ENCODE measurements at regions not wholly inside any gene's neighbourhood (a gene's known extent, or its start where the extent isn't known, plus 50 kb on each side); places are given as distances from the start of the nearest gene placed in this dataset.

- no peaks in the 10 kb centered on the region for H3K27me3 ChIP-seq (replicated peaks; ENCODE audit: insufficient read depth)
- H3K27ac ChIP-seq, result no peak overlapping the region
- H3K36me3 ChIP-seq (ENCODE audit: low read depth), result no peaks in the 10 kb centered on the region
- H3K9ac ChIP-seq, result no peak overlapping the region
- H3F3A ChIP-seq (ENCODE audit: insufficient read depth), result no peaks in the 10 kb centered on the region
- DNase-seq, result no peak
- H3K9me2 ChIP-seq (ENCODE audit: insufficient read depth), result 0 out of 2 replicates have a peak, but pooled peaks cover 3% of the 10 kb centered on the region
- H3K4me3 ChIP-seq, result no peak overlapping the region
- 0 out of 2 replicates have a peak, but pooled peaks cover 6% of the 10 kb centered on the region for H3K4me1 ChIP-seq (ENCODE audit: insufficient read depth)
- H3K9me3 ChIP-seq (ENCODE audit: low read depth), result no peaks in the 10 kb centered on the region
- no peak for TF ChIP-seq EZH2 (IDR thresholded peaks at IDR 0.05; ENCODE audit: insufficient read depth, poor library complexity, severe bottlenecking)
- no peak for TF ChIP-seq EZH2phosphoT487 (IDR thresholded peaks at IDR 0.05; ENCODE audit: insufficient read depth, low read depth)
- no peaks in the 10 kb centered on the region for H3K79me2 ChIP-seq (ENCODE audit: insufficient read depth)
- H2AFZ ChIP-seq, result no peak overlapping the region
- in situ Hi-C loops (cut with MboI), result no loop called here
- no peaks in the 10 kb centered on the region for H4K20me1 ChIP-seq (ENCODE audit: insufficient read depth)
- no peak overlapping the region for H3K4me2 ChIP-seq (ENCODE audit: unreplicated experiment)
Observed at GRCh38 chr15:95921404-95921803, 409.1 kb upstream of the NR2F2 start.

GRCh38 chr15:95922431-95922830, 408.1 kb upstream of the NR2F2 start:
- Histone ChIP-seq H3K36me3 (ENCODE audit: low read depth) (no peaks in the 10 kb centered on the region), H2AFZ (no peak overlapping the region), H4K20me1 (ENCODE audit: insufficient read depth) (no peaks in the 10 kb centered on the region), H3F3A (ENCODE audit: insufficient read depth) (no peaks in the 10 kb centered on the region), H3K9me3 (ENCODE audit: low read depth) (no peaks in the 10 kb centered on the region), H3K9me2 (ENCODE audit: insufficient read depth) (0 out of 2 replicates have a peak, but pooled peaks cover 3% of the 10 kb centered on the region), H3K79me2 (ENCODE audit: insufficient read depth) (no peaks in the 10 kb centered on the region), H3K4me2 (ENCODE audit: unreplicated experiment) (no peak overlapping the region), H3K4me3 (no peak overlapping the region), H3K4me1 (ENCODE audit: insufficient read depth) (0 out of 2 replicates have a peak, but pooled peaks cover 6% of the 10 kb centered on the region), H3K9ac (no peak overlapping the region), H3K27me3 (replicated peaks; ENCODE audit: insufficient read depth) (no peaks in the 10 kb centered on the region), H3K27ac (no peak overlapping the region)
- TF ChIP-seq EZH2phosphoT487 (IDR thresholded peaks at IDR 0.05; ENCODE audit: insufficient read depth, low read depth), result no peak
- 53 to 67% methylated on average over 7 of the region's 7 CpGs for WGBS, 2 experiments (ENCODE audit: low coverage in 1 of 2, low lambda C conversion rate in 2 of 2, missing lambda C conversion rate in 2 of 2)
- in situ Hi-C loops (cut with MboI), result no loop called here
- DNase-seq, result no peak

GRCh38 chr15:95923792-95924191, 406.7 kb upstream of the NR2F2 start:
- Histone ChIP-seq H3K4me3 (no peak overlapping the region), H3K4me2 (ENCODE audit: unreplicated experiment) (no peak overlapping the region), H3K79me2 (ENCODE audit: insufficient read depth) (no peaks in the 10 kb centered on the region), H3K27ac (no peak overlapping the region), H3K9ac (no peak overlapping the region), H3K9me2 (ENCODE audit: insufficient read depth) (0 out of 2 replicates have a peak, but pooled peaks cover 3% of the 10 kb centered on the region), H4K20me1 (ENCODE audit: insufficient read depth) (no peaks in the 10 kb centered on the region), H3K36me3 (ENCODE audit: low read depth) (no peaks in the 10 kb centered on the region), H3K9me3 (ENCODE audit: low read depth) (no peaks in the 10 kb centered on the region), H3K27me3 (replicated peaks; ENCODE audit: insufficient read depth) (no peaks in the 10 kb centered on the region), H3F3A (ENCODE audit: insufficient read depth) (no peaks in the 10 kb centered on the region), H2AFZ (no peak overlapping the region), H3K4me1 (ENCODE audit: insufficient read depth) (0 out of 2 replicates have a peak, but pooled peaks cover 6% of the 10 kb centered on the region)
- in situ Hi-C loops (cut with MboI), result no loop called here
- TF ChIP-seq EZH2 (IDR thresholded peaks at IDR 0.05; ENCODE audit: insufficient read depth, poor library complexity, severe bottlenecking) (no peak), EZH2phosphoT487 (IDR thresholded peaks at IDR 0.05; ENCODE audit: insufficient read depth, low read depth) (no peak)
- WGBS, 2 experiments (ENCODE audit: low coverage in 1 of 2, low lambda C conversion rate in 2 of 2, missing lambda C conversion rate in 2 of 2), result 76 to 78% methylated on average over 4 of the region's 4 CpGs
- DNase-seq, result no peak

GRCh38 chr15:95928822-95929221, 401.7 kb upstream of the NR2F2 start:
- Histone ChIP-seq H3K79me2 (ENCODE audit: insufficient read depth) (no peaks in the 10 kb centered on the region), H3K4me3 (no peak overlapping the region), H3F3A (ENCODE audit: insufficient read depth) (peaks cover 7% of the 10 kb centered on the region; the same call in 1 of the 2 replicates), H3K9me2 (ENCODE audit: insufficient read depth) (no peaks in the 10 kb centered on the region), H3K27me3 (replicated peaks; ENCODE audit: insufficient read depth) (no peaks in the 10 kb centered on the region), H3K36me3 (ENCODE audit: low read depth) (no peaks in the 10 kb centered on the region), H3K27ac (no peak overlapping the region), H2AFZ (no peak overlapping the region), H3K4me1 (ENCODE audit: insufficient read depth) (peaks cover 13% of the 10 kb centered on the region), H3K4me2 (ENCODE audit: unreplicated experiment) (no peak overlapping the region), H3K9me3 (ENCODE audit: low read depth) (no peaks in the 10 kb centered on the region), H4K20me1 (ENCODE audit: insufficient read depth) (no peaks in the 10 kb centered on the region), H3K9ac (no peak overlapping the region)
- in situ Hi-C loops (cut with MboI), result no loop called here
- WGBS, 2 experiments (ENCODE audit: low coverage in 1 of 2, low lambda C conversion rate in 2 of 2, missing lambda C conversion rate in 2 of 2), result 70 to 76% methylated on average over 3 of the region's 3 CpGs
- no peak for TF ChIP-seq EZH2 (IDR thresholded peaks at IDR 0.05; ENCODE audit: insufficient read depth, poor library complexity, severe bottlenecking)
- no peak for TF ChIP-seq EZH2phosphoT487 (IDR thresholded peaks at IDR 0.05; ENCODE audit: insufficient read depth, low read depth)
- DNase-seq, result no peak

- Histone ChIP-seq H4K20me1 (ENCODE audit: insufficient read depth) (no peaks in the 10 kb centered on the region), H3K4me2 (ENCODE audit: unreplicated experiment) (no peak overlapping the region), H3K4me1 (ENCODE audit: insufficient read depth) (peaks cover 13% of the 10 kb centered on the region), H3K9ac (no peak overlapping the region), H3F3A (ENCODE audit: insufficient read depth) (peaks cover 7% of the 10 kb centered on the region; the same call in 1 of the 2 replicates), H3K4me3 (no peak overlapping the region), H3K79me2 (ENCODE audit: insufficient read depth) (no peaks in the 10 kb centered on the region), H3K27me3 (replicated peaks; ENCODE audit: insufficient read depth) (no peaks in the 10 kb centered on the region), H2AFZ (no peak overlapping the region), H3K27ac (no peak overlapping the region), H3K9me2 (ENCODE audit: insufficient read depth) (no peaks in the 10 kb centered on the region), H3K36me3 (ENCODE audit: low read depth) (no peaks in the 10 kb centered on the region), H3K9me3 (ENCODE audit: low read depth) (no peaks in the 10 kb centered on the region)
- TF ChIP-seq EZH2 (IDR thresholded peaks at IDR 0.05; ENCODE audit: insufficient read depth, poor library complexity, severe bottlenecking), result no peak
- no peak for TF ChIP-seq EZH2phosphoT487 (IDR thresholded peaks at IDR 0.05; ENCODE audit: insufficient read depth, low read depth)
- DNase-seq, result no peak
- 64 to 66% methylated on average over 7 of the region's 7 CpGs for WGBS, 2 experiments (ENCODE audit: low coverage in 1 of 2, low lambda C conversion rate in 2 of 2, missing lambda C conversion rate in 2 of 2)
- in situ Hi-C loops (cut with MboI), result no loop called here
Observed at GRCh38 chr15:95929232-95929846, 401.2 kb upstream of the NR2F2 start.

Measured in GM23248 (cell line).